ENCODE measurements at regions not wholly inside any gene's neighbourhood (a gene's known extent, or its start where the extent isn't known, plus 50 kb on each side); places are given as distances from the start of the nearest gene placed in this dataset.
"Not testable (repeated sequence)": the region's sequence is repeated elsewhere in the genome, so short reads cannot be mapped to it uniquely, and the experiment has no call there.

- Mint-ChIP-seq H3K27ac (ENCODE audit: unreplicated experiment) (peak overlapping the region; percentile 58), H3K27me3 (ENCODE audit: unreplicated experiment) (no peaks in the 10 kb centered on the region), H3K4me1 (ENCODE audit: unreplicated experiment) (peaks cover 37% of the 10 kb centered on the region), H3K4me3 (ENCODE audit: unreplicated experiment) (no peak overlapping the region), H3K36me3 (ENCODE audit: unreplicated experiment) (peaks cover 3% of the 10 kb centered on the region), H3K9me3 (ENCODE audit: unreplicated experiment) (peaks cover 11% of the 10 kb centered on the region)
- no peak for TF ChIP-seq CTCF (IDR thresholded peaks at IDR 0.05)
- DNase-seq (ENCODE audit: extremely low spot score, unreplicated experiment): no peak
These were observed 971.5 kb upstream of the CITED2 start for GRCh38 chr6:140345935-140346334.

- no peak for DNase-seq (ENCODE audit: extremely low spot score, unreplicated experiment)
- no peak for TF ChIP-seq CTCF (IDR thresholded peaks at IDR 0.05)
- Mint-ChIP-seq H3K9me3 (ENCODE audit: unreplicated experiment) (peaks cover 19% of the 10 kb centered on the region), H3K4me1 (ENCODE audit: unreplicated experiment) (peaks cover 37% of the 10 kb centered on the region), H3K36me3 (ENCODE audit: unreplicated experiment) (peaks cover 3% of the 10 kb centered on the region), H3K27me3 (ENCODE audit: unreplicated experiment) (no peaks in the 10 kb centered on the region), H3K27ac (ENCODE audit: unreplicated experiment) (peak overlapping the region; percentile 50), H3K4me3 (ENCODE audit: unreplicated experiment) (no peak overlapping the region)
These were observed 969.9 kb upstream of the CITED2 start for GRCh38 chr6:140344142-140344913.

GRCh38 chr6:140343128-140343527, 968.7 kb upstream of the CITED2 start:
- H3K4me3 Mint-ChIP-seq (ENCODE audit: unreplicated experiment): no peak overlapping the region
- H3K36me3 Mint-ChIP-seq (ENCODE audit: unreplicated experiment): peaks cover 3% of the 10 kb centered on the region
- DNase-seq (ENCODE audit: extremely low spot score, unreplicated experiment): no peak
- H3K9me3 Mint-ChIP-seq (ENCODE audit: unreplicated experiment): peaks cover 17% of the 10 kb centered on the region
- TF ChIP-seq CTCF (IDR thresholded peaks at IDR 0.05): no peak
- H3K4me1 Mint-ChIP-seq (ENCODE audit: unreplicated experiment): peaks cover 37% of the 10 kb centered on the region
- H3K27me3 Mint-ChIP-seq (ENCODE audit: unreplicated experiment): no peaks in the 10 kb centered on the region
- H3K27ac Mint-ChIP-seq (ENCODE audit: unreplicated experiment): no peak overlapping the region

- TF ChIP-seq CTCF (IDR thresholded peaks at IDR 0.05): no peak
- Mint-ChIP-seq H3K4me3 (ENCODE audit: unreplicated experiment) (no peak overlapping the region), H3K27me3 (ENCODE audit: unreplicated experiment) (no peaks in the 10 kb centered on the region), H3K27ac (ENCODE audit: unreplicated experiment) (no peak overlapping the region), H3K4me1 (ENCODE audit: unreplicated experiment) (peaks cover 30% of the 10 kb centered on the region), H3K9me3 (ENCODE audit: unreplicated experiment) (peaks cover 15% of the 10 kb centered on the region), H3K36me3 (ENCODE audit: unreplicated experiment) (peaks cover 3% of the 10 kb centered on the region)
- no peak for DNase-seq (ENCODE audit: extremely low spot score, unreplicated experiment)
These were observed 966.8 kb upstream of the CITED2 start for GRCh38 chr6:140341272-140341671.

- peaks cover 3% of the 10 kb centered on the region for H3K36me3 Mint-ChIP-seq (ENCODE audit: unreplicated experiment)
- H3K4me3 Mint-ChIP-seq (ENCODE audit: unreplicated experiment): no peak overlapping the region
- H3K4me1 Mint-ChIP-seq (ENCODE audit: unreplicated experiment): peaks cover 27% of the 10 kb centered on the region
- no peaks in the 10 kb centered on the region for H3K27me3 Mint-ChIP-seq (ENCODE audit: unreplicated experiment)
- peaks cover 15% of the 10 kb centered on the region for H3K9me3 Mint-ChIP-seq (ENCODE audit: unreplicated experiment)
- H3K27ac Mint-ChIP-seq (ENCODE audit: unreplicated experiment): no peak overlapping the region
- TF ChIP-seq CTCF (IDR thresholded peaks at IDR 0.05): no peak
- DNase-seq (ENCODE audit: extremely low spot score, unreplicated experiment): no peak
These were observed 966.3 kb upstream of the CITED2 start for GRCh38 chr6:140340795-140341194.

- Mint-ChIP-seq H3K9me3 (ENCODE audit: unreplicated experiment) (peaks cover 15% of the 10 kb centered on the region), H3K4me1 (ENCODE audit: unreplicated experiment) (peaks cover 12% of the 10 kb centered on the region)
- not testable (repeated sequence) for H3K27ac Mint-ChIP-seq (ENCODE audit: unreplicated experiment)
These were observed 964.6 kb upstream of the CITED2 start for GRCh38 chr6:140339084-140339483.

More at GRCh38 chr6:140339084-140339483, 964.6 kb upstream of the CITED2 start:
- H3K27me3 Mint-ChIP-seq (ENCODE audit: unreplicated experiment); H3K4me3 Mint-ChIP-seq (ENCODE audit: unreplicated experiment); H3K36me3 Mint-ChIP-seq (ENCODE audit: unreplicated experiment); DNase-seq (ENCODE audit: extremely low spot score, unreplicated experiment): not testable (repeated sequence)

Measured in osteocyte (in vitro differentiated cells).